ENCODE measurements at regions not wholly inside any gene's neighbourhood (a gene's known extent, or its start where the extent isn't known, plus 50 kb on each side); places are given as distances from the start of the nearest gene placed in this dataset.
"Not testable (repeated sequence)": the region's sequence is repeated elsewhere in the genome, so short reads cannot be mapped to it uniquely, and the experiment has no call there.

- Mint-ChIP-seq H3K27me3 (no peaks in the 10 kb centered on the region), H3K4me3 (no peak overlapping the region), H3K9me3 (no peaks in the 10 kb centered on the region), H3K4me1 (no peaks in the 10 kb centered on the region), H3K27ac (no peak overlapping the region), H3K36me3 (no peaks in the 10 kb centered on the region)
- no peak for DNase-seq
- ATAC-seq (replicated peaks): peak; percentile 19 to 34
Observed at GRCh38 chr5:18526792-18527405, 892.6 kb downstream of the TAF11L14 start.

DNA sequence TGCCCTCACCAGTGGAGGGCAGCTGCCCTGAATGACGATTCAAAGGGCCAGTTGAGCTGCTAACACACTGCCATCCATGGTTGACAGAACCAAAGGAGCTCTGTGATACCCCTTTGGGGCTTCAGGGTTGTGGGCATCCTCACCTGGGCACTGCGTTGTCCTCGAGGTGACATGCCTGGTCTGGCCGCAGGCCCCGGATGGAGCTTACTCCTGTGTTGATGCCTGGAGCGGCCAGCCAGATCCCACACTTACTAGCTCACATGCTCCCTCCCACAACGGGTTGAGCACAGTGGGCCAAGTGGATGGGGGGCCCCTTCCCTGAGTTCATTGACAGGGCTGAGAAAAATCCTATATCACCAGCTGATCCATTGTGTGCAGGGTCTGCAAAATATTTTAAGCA lies 898.9 kb downstream of the TAF11L14 start:
- DNase-seq: no peak
- no peak overlapping the region for H3K27ac Mint-ChIP-seq
- H3K9me3 Mint-ChIP-seq: peaks cover 0 to 2% of the 10 kb centered on the region in 2 donors
- H3K4me1 Mint-ChIP-seq: no peaks in the 10 kb centered on the region
- H3K27me3 Mint-ChIP-seq: no peaks in the 10 kb centered on the region
- no peak overlapping the region for H3K4me3 Mint-ChIP-seq
- ATAC-seq (replicated peaks): no peak
- no peaks in the 10 kb centered on the region for H3K36me3 Mint-ChIP-seq

GRCh38 chr5:18534119-18534518 lies 899.9 kb downstream of the TAF11L14 start:
- H3K36me3 Mint-ChIP-seq: no peaks in the 10 kb centered on the region
- no peaks in the 10 kb centered on the region for H3K27me3 Mint-ChIP-seq
- H3K27ac Mint-ChIP-seq: no peak overlapping the region
- H3K4me1 Mint-ChIP-seq: no peaks in the 10 kb centered on the region
- H3K9me3 Mint-ChIP-seq: peaks cover 0 to 2% of the 10 kb centered on the region in 2 donors
- DNase-seq (no peak), ATAC-seq (replicated peaks) (no peak)
- H3K4me3 Mint-ChIP-seq: no peak overlapping the region

GRCh38 chr5:18535753-18536152 lies 901.5 kb downstream of the TAF11L14 start:
- H3K9me3 Mint-ChIP-seq; DNase-seq; ATAC-seq (replicated peaks); H3K4me3 Mint-ChIP-seq; H3K27ac Mint-ChIP-seq; H3K4me1 Mint-ChIP-seq; H3K36me3 Mint-ChIP-seq; H3K27me3 Mint-ChIP-seq: not testable (repeated sequence)

DNA sequence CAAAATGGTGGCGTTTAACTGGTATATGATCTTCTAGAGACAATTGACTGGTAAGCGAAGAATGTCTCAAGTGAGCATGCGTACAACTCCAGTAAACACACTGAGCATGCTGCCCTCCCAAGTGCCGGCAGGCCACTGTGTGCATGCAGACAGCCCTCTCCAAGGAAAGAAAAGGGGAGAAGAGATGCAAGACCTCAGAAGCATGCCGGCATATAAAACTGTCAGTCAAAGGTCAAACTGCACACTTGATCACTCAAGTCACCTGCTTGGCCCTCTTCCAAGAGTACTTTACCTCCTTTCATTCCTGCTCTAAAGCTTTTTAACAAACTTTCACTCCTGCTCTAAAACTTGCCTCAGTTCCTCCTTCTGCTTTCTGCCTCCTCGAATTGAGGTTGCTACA lies 910.2 kb downstream of the TAF11L14 start:
- H3K36me3 Mint-ChIP-seq: no peaks in the 10 kb centered on the region
- no peak for DNase-seq
- no peak overlapping the region for H3K4me3 Mint-ChIP-seq
- peaks cover 0 to 5% of the 10 kb centered on the region in 2 donors for H3K9me3 Mint-ChIP-seq
- H3K27me3 Mint-ChIP-seq: no peaks in the 10 kb centered on the region
- no peaks in the 10 kb centered on the region for H3K4me1 Mint-ChIP-seq
- no peak overlapping the region for H3K27ac Mint-ChIP-seq
- ATAC-seq (replicated peaks): no peak

GRCh38 chr5:18546591-18546990 lies 912.3 kb downstream of the TAF11L14 start:
- H3K27ac Mint-ChIP-seq: no peak overlapping the region
- no peak overlapping the region for H3K4me3 Mint-ChIP-seq
- H3K9me3 Mint-ChIP-seq: peaks cover 0 to 8% of the 10 kb centered on the region in 2 donors
- H3K27me3 Mint-ChIP-seq: no peaks in the 10 kb centered on the region
- no peaks in the 10 kb centered on the region for H3K36me3 Mint-ChIP-seq
- ATAC-seq (replicated peaks) (no peak), DNase-seq (no peak)
- no peaks in the 10 kb centered on the region for H3K4me1 Mint-ChIP-seq

GRCh38 chr5:18551716-18552115 lies 917.5 kb downstream of the TAF11L14 start:
- no peak overlapping the region for H3K27ac Mint-ChIP-seq
- no peaks in the 10 kb centered on the region for H3K36me3 Mint-ChIP-seq
- ATAC-seq (replicated peaks) (no peak), DNase-seq (no peak)
- no peak overlapping the region for H3K4me3 Mint-ChIP-seq
- H3K4me1 Mint-ChIP-seq: no peaks in the 10 kb centered on the region
- H3K9me3 Mint-ChIP-seq: peaks cover 4 to 11% of the 10 kb centered on the region in 2 donors
- no peaks in the 10 kb centered on the region for H3K27me3 Mint-ChIP-seq

DNA sequence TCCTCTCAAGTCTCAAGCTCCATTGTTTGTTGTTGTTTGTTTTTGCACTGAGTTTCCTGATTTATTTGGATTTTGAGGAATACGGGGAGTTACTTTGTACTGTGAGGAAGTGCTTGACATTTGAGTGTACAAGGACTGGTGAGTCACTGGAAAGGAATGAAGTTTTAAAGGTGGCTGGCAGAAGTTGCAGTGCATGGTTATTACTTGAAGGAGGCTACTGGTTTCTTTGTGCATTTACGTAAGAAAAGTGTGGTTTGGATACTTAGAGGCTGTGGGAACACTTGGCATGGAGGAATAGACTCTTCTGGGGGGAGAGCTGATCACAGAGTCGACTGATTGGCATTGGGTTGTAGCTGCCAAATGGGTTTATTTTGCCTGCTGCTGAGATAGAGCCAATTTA lies 919.0 kb downstream of the TAF11L14 start:
- no peak for ATAC-seq (replicated peaks)
- no peak overlapping the region for H3K4me3 Mint-ChIP-seq
- H3K36me3 Mint-ChIP-seq: no peaks in the 10 kb centered on the region
- H3K4me1 Mint-ChIP-seq: no peaks in the 10 kb centered on the region
- no peak overlapping the region for H3K27ac Mint-ChIP-seq
- peaks cover 4 to 11% of the 10 kb centered on the region in 2 donors for H3K9me3 Mint-ChIP-seq
- no peak for DNase-seq
- no peaks in the 10 kb centered on the region for H3K27me3 Mint-ChIP-seq

GRCh38 chr5:18560602-18561001 lies 926.3 kb downstream of the TAF11L14 start:
- Mint-ChIP-seq H3K27me3 (no peaks in the 10 kb centered on the region), H3K4me3 (no peak overlapping the region), H3K36me3 (no peaks in the 10 kb centered on the region), H3K27ac (no peak overlapping the region), H3K4me1 (no peaks in the 10 kb centered on the region), H3K9me3 (no peaks in the 10 kb centered on the region)
- no peak for DNase-seq
- ATAC-seq (replicated peaks): no peak

DNA sequence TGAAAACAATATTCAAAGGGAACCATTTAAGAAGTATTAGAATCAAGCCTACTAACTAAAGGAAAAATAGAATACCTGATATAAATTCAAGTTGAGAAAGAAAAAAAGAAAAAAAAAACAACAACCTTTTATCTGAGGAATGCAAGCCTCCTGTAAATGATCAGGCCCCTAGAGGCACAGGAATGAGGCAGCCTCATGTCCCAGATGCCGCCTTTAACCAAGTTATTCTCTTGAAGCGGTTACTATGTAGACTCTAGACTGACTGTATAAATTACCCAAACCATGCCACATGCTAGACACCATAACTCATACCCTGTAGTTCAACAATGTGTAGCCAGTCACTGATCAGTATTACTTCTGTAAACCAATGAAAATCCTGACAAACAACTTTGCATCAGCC lies 929.6 kb downstream of the TAF11L14 start:
- ATAC-seq (replicated peaks): no peak
- no peak overlapping the region for H3K4me3 Mint-ChIP-seq
- H3K36me3 Mint-ChIP-seq: no peaks in the 10 kb centered on the region
- H3K27ac Mint-ChIP-seq: no peak overlapping the region
- no peaks in the 10 kb centered on the region for H3K4me1 Mint-ChIP-seq
- no peaks in the 10 kb centered on the region for H3K27me3 Mint-ChIP-seq
- DNase-seq: no peak
- H3K9me3 Mint-ChIP-seq: no peaks in the 10 kb centered on the region

DNA sequence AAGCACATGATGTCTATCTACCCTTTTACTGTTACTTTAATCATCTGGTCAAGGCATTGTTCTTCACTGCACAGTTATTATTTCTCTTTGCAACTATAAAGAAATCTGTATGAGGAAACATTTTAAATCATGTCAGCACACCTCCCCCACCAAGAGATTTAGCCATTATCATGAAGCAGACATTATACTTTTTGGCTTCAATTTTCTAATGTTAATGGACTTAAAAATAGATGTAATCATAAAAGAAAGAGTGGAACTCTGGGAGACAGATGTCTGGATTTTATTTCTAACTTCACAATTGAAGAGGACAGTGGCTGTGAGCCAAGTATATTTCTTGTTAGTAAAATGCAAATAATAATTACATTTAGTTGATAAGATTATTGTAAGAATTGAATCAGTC lies 932.4 kb downstream of the TAF11L14 start:
- no peak overlapping the region for H3K27ac Mint-ChIP-seq
- H3K36me3 Mint-ChIP-seq: no peaks in the 10 kb centered on the region
- H3K27me3 Mint-ChIP-seq: no peaks in the 10 kb centered on the region
- no peaks in the 10 kb centered on the region for H3K4me1 Mint-ChIP-seq
- DNase-seq (no peak), ATAC-seq (replicated peaks) (no peak)
- H3K4me3 Mint-ChIP-seq: no peak overlapping the region
- peaks cover 0 to 2% of the 10 kb centered on the region in 2 donors for H3K9me3 Mint-ChIP-seq

- no peak for ATAC-seq (replicated peaks)
- Mint-ChIP-seq H3K27me3 (no peaks in the 10 kb centered on the region), H3K4me1 (no peaks in the 10 kb centered on the region), H3K4me3 (no peak overlapping the region), H3K36me3 (no peaks in the 10 kb centered on the region), H3K9me3 (peaks cover 0 to 3% of the 10 kb centered on the region in 2 donors), H3K27ac (no peak overlapping the region)
- no peak for DNase-seq
Observed at GRCh38 chr5:18576586-18576985, 942.3 kb downstream of the TAF11L14 start.

GRCh38 chr5:18601185-18601584 lies 966.9 kb downstream of the TAF11L14 start:
- H3K9me3 Mint-ChIP-seq: no peaks in the 10 kb centered on the region
- no peaks in the 10 kb centered on the region for H3K4me1 Mint-ChIP-seq
- DNase-seq (no peak), ATAC-seq (replicated peaks) (no peak)
- no peaks in the 10 kb centered on the region for H3K36me3 Mint-ChIP-seq
- H3K4me3 Mint-ChIP-seq: no peak overlapping the region
- no peak overlapping the region for H3K27ac Mint-ChIP-seq
- no peaks in the 10 kb centered on the region for H3K27me3 Mint-ChIP-seq

GRCh38 chr5:18602402-18602801 lies 968.1 kb downstream of the TAF11L14 start:
- ATAC-seq (replicated peaks): no peak
- Mint-ChIP-seq H3K4me1 (no peaks in the 10 kb centered on the region), H3K36me3 (no peaks in the 10 kb centered on the region), H3K27me3 (no peaks in the 10 kb centered on the region), H3K27ac (no peak overlapping the region), H3K9me3 (no peaks in the 10 kb centered on the region), H3K4me3 (no peak overlapping the region)
- no peak for DNase-seq

DNA sequence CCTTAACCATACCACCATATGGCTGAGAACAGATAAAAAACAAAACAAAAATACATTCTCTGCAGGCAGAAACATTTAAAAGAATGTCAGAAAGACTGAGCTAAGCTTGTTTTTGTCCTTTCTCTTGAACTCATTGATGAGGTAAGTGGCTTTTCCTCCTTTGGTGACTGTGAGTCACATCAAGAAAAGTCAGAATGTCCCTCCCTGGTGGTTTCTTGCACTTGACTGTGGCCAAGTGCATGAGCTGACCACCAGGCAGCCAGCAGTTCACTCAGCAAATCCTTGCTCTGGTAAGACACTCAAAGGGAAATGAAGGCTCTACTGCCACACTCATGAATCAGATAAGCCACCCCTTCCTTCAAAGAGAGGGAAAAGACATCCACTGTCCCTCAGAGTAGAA lies 970.9 kb downstream of the TAF11L14 start:
- DNase-seq (no peak), ATAC-seq (replicated peaks) (peak; percentile 12 to 29)
- H3K36me3 Mint-ChIP-seq: no peaks in the 10 kb centered on the region
- no peak overlapping the region for H3K4me3 Mint-ChIP-seq
- H3K9me3 Mint-ChIP-seq: peaks cover 0 to 2% of the 10 kb centered on the region in 2 donors
- H3K27ac Mint-ChIP-seq: no peak overlapping the region
- H3K4me1 Mint-ChIP-seq: no peaks in the 10 kb centered on the region
- H3K27me3 Mint-ChIP-seq: no peaks in the 10 kb centered on the region

- DNase-seq: no peak
- peaks cover 0 to 2% of the 10 kb centered on the region in 2 donors for H3K9me3 Mint-ChIP-seq
- H3K4me3 Mint-ChIP-seq: no peak overlapping the region
- no peaks in the 10 kb centered on the region for H3K36me3 Mint-ChIP-seq
- H3K27ac Mint-ChIP-seq: no peak overlapping the region
- ATAC-seq (replicated peaks): no peak
- H3K4me1 Mint-ChIP-seq: no peaks in the 10 kb centered on the region
- no peaks in the 10 kb centered on the region for H3K27me3 Mint-ChIP-seq
Observed at GRCh38 chr5:18607570-18607969, 973.3 kb downstream of the TAF11L14 start.
